RWPE1 (cell line): ENCODE measurements at regions not wholly inside any gene's neighbourhood (a gene's known extent, or its start where the extent isn't known, plus 50 kb on each side); places are given as distances from the start of the nearest gene placed in this dataset.
"Not testable (repeated sequence)": the region's sequence is repeated elsewhere in the genome, so short reads cannot be mapped to it uniquely, and the experiment has no call there.

Source experiments
- CTCF ChIA-PET: fragments of 350-600 bp; sonication (Branson Sonifier 250); formaldehyde crosslinking; extraction: SDS; loops from one replicate; lab custom pipeline; 2021; lab: Yijun Ruan, JAX
- POLR2A ChIA-PET: fragments of 400-600 bp; formaldehyde crosslinking; extraction: SDS; loops from one replicate; lab custom pipeline; 2020; ENCODE audit warnings: antibody characterized with exemption; ENCODE audit not compliant: low non-redundant PET; lab: Yijun Ruan, JAX
- DNase-seq: peaks from one replicate; pipeline ENCODE4 v3.0.0; 2012; ENCODE audit warnings: low spot score
- H3K27ac ChIP-seq: fragments of 450-650 bp; 2 replicates; pipeline ENCODE4 v1.5.1; 2017
- TF ChIP-seq, protein P1 (sequence below): fragments of 450-650 bp; conservative IDR thresholded peaks from 2 replicates; pipeline ENCODE4 v1.5.1; 2017; ENCODE audit warnings: low read depth, mild to moderate bottlenecking

DNA sequence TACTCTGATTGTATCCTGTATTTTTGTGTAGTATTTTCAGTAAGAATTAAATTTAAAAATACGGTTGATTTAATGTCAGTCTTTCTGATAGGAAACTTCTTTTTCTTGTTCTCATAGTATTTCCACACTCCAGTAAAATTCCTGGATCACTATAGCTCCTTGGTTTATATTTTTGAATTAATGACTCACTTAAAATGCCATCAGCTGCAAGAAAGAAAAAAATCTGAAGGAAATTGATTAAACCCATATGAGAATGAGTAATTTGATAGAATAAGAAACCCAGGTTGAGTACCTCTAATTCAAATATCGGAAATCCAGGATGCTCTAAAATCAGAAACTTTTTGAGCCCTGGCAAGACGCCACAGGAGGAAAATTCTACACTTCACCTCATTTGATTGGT is 186.8 kb upstream of the RND3 start:
- no peak for DNase-seq
- CTCF ChIA-PET = interaction anchor here (0.7 kb wide), 1 partner anchor 1114 kb away, joined by 3 read pairs; no protein-coding TSS in a partner anchor
- POLR2A ChIA-PET = no interaction called here
- H3K27ac ChIP-seq = no peak overlapping the region
- TF ChIP-seq, protein P1, sequence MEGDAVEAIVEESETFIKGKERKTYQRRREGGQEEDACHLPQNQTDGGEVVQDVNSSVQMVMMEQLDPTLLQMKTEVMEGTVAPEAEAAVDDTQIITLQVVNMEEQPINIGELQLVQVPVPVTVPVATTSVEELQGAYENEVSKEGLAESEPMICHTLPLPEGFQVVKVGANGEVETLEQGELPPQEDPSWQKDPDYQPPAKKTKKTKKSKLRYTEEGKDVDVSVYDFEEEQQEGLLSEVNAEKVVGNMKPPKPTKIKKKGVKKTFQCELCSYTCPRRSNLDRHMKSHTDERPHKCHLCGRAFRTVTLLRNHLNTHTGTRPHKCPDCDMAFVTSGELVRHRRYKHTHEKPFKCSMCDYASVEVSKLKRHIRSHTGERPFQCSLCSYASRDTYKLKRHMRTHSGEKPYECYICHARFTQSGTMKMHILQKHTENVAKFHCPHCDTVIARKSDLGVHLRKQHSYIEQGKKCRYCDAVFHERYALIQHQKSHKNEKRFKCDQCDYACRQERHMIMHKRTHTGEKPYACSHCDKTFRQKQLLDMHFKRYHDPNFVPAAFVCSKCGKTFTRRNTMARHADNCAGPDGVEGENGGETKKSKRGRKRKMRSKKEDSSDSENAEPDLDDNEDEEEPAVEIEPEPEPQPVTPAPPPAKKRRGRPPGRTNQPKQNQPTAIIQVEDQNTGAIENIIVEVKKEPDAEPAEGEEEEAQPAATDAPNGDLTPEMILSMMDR = no peak

DNA sequence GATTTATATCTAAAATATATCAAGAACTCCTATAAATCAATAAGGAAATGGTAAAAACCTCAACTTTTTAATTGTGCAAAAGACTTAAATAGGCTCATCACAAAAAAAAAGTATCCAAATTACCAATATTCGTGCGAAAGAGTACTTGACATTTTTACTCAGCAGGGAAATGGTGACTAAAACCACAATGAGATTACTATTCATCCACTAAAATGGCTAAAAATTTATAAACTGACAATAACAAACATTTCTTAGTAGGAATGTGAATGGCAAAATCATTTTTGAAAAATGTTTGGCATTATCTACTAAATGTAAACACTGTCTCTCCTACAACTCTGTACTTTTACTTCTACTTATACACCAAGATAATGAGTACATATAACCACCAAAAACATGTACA is 184.8 kb upstream of the RND3 start:
- TF ChIP-seq, protein P1 = no peak
- ChIA-PET CTCF (no interaction called here), POLR2A (no interaction called here)
- H3K27ac ChIP-seq = no peak overlapping the region
- no peak for DNase-seq

DNA sequence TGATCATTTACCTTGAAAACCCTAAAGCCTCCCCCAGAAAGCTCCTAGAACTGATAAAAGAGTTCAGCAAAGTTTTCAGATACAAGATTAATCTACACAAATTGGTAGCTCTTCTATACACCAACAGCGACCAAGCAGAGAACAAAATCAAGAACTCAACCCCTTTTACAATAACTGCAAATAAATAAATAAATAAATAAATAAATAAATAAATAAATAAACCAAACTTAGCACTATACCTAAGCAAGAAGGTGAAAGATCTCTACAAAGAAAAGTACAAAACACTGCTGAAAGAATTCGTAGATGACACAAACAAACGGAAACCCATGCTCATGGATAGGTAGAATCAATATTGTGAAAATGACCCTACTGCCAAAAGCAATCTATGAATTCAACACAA is 182.0 kb upstream of the RND3 start:
- ChIA-PET CTCF (no interaction called here), POLR2A (no interaction called here)
- no peak for DNase-seq
- no peak overlapping the region for H3K27ac ChIP-seq
- TF ChIP-seq, protein P1 = no peak

DNA sequence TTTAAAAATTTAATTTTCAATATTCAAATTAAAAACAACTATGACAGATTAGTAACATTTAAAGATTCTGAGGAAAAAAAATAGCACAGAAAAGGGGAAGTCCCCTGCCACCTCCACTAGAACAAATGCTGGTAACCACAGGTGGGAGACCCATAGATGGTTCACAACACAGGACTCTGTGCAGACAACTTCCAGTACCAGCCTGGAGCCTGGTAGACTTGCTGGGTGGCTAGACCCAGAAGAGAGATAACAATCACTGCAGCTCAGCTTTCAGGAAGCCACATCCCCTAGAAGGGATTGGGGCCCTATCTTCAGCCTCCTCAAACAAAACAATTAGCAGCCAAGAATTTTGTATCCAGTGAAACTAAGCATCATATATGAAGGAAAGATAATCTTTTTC is 179.6 kb upstream of the RND3 start:
- H3K27ac ChIP-seq, POLR2A ChIA-PET, CTCF ChIA-PET, DNase-seq: not testable (repeated sequence)

DNA sequence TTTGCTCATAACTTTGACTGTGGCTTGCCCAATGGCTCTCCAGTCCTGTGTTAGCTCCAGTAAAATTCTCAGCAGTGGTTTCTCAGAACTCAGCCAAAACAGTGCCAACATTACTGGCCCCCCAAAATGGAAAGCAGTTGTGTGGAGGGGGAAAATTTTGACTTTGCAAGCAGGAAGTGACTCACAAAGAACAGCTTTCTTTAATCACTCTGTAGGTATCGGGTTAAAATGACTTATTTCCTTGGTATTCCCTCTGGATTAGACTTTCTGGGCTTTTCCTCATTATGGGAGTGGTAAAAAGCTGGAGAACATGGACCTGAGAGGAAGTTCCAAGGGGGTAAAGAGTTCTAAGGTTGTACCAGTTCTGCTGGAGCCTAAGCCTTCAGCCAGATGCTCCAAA is 175.7 kb upstream of the RND3 start:
- peak; percentile 76 for DNase-seq
- POLR2A ChIA-PET = no interaction called here
- CTCF ChIA-PET = no interaction called here
- no peak overlapping the region; the same call in 1 of the 2 replicates for H3K27ac ChIP-seq
- TF ChIP-seq, protein P1 = no peak

DNA sequence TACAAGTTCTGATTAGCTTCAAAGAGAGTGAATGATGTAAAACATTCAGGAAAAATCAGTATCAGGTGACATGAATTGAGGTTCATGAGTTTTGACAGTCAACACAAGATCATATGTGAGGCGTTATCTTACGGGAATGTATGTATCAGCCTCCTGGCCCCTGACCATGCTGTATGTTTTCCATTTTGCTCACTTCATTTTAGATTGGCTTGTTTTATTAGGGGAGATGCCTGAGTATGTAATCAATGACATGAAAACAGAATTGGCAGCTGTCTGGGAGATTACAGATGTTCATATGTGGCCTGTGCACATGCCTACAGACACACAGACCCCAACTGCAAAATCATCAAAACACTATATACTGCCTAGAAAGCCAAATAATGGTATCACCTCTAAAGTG is 168.5 kb upstream of the RND3 start:
- DNase-seq = no peak
- TF ChIP-seq, protein P1 = no peak
- POLR2A ChIA-PET = no interaction called here
- no peak overlapping the region for H3K27ac ChIP-seq
- CTCF ChIA-PET = no interaction called here

DNA sequence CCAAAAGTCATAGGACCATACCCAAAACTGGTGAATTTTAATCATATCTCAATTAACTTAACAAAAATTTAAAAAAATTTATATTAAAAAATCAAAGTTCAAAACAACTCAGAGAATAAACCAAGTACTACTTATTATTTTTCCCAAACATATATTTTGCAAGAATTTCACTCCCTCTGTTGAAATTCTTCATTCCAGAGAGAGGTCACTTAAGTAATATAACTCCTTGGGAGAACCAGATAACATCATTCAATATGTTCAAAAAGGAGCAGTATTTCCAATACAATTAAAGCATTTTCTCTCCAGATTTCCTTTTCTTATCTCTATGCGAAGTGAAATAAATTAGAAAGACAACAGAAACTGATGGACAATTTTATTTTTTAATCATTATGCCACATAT is 165.9 kb upstream of the RND3 start:
- H3K27ac ChIP-seq = no peak overlapping the region
- ChIA-PET POLR2A (no interaction called here), CTCF (no interaction called here)
- DNase-seq = no peak
- TF ChIP-seq, protein P1 = no peak
